ENCODE measurements at regions not wholly inside any gene's neighbourhood (a gene's known extent, or its start where the extent isn't known, plus 50 kb on each side); places are given as distances from the start of the nearest gene placed in this dataset.

GRCh38 chr3:66572090-66572675 is 71.4 kb upstream of the LRIG1 start (continued):
- TF ChIP-seq, protein P1, sequence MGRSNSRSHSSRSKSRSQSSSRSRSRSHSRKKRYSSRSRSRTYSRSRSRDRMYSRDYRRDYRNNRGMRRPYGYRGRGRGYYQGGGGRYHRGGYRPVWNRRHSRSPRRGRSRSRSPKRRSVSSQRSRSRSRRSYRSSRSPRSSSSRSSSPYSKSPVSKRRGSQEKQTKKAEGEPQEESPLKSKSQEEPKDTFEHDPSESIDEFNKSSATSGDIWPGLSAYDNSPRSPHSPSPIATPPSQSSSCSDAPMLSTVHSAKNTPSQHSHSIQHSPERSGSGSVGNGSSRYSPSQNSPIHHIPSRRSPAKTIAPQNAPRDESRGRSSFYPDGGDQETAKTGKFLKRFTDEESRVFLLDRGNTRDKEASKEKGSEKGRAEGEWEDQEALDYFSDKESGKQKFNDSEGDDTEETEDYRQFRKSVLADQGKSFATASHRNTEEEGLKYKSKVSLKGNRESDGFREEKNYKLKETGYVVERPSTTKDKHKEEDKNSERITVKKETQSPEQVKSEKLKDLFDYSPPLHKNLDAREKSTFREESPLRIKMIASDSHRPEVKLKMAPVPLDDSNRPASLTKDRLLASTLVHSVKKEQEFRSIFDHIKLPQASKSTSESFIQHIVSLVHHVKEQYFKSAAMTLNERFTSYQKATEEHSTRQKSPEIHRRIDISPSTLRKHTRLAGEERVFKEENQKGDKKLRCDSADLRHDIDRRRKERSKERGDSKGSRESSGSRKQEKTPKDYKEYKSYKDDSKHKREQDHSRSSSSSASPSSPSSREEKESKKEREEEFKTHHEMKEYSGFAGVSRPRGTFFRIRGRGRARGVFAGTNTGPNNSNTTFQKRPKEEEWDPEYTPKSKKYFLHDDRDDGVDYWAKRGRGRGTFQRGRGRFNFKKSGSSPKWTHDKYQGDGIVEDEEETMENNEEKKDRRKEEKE (IDR thresholded peaks at IDR 0.05): no peak
- TF ChIP-seq NFYB (IDR thresholded peaks at IDR 0.05; ENCODE audit: insufficient read depth, low read depth, low read length) (no peak), TCF3 (IDR thresholded peaks at IDR 0.05; ENCODE audit: borderline replicate concordance, insufficient read depth, low read depth, low read length) (no peak), HDAC2 (IDR thresholded peaks at IDR 0.05) (no peak)

DNA sequence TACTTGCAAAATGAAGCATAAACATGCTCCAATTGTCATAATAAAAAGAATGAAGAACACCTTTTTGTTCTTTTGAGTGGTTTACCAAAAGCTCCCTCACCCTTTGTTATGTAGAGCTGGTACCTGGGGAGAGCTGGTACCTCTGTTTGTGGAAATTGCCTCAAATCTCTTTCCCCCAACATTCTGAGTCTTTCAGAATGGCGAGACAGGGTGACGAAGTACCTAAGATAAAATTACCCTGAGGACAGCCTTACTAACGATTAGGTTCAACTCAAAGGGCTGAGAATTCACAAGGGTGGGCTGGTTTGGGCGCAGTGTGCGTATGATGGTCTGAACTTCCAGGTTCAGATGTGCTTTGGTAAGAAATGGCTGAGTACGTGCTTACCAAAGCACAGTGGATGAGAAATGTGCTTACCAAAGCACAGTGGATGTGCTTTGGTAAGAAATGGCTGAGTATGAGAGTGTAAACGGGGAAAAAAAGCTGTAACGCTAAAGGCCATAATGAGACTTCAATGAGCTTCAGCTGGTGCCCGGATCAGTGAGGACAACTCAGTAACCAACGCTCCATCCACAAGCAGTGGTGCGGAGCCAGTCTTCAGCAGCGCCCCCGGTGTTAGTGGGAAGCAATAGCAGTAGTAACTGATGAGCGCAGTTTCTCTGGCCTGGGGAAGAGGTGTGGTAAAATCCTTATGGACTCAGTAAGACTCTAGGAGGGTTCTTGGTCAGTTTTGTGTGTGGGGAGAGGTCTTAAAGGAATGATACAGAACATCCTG is 72.3 kb upstream of the LRIG1 start:
- peak; percentile 57; the same call in 2 of the 3 replicates for ATAC-seq
- H3K4me1 ChIP-seq (ENCODE audit: control insufficient read depth, insufficient read depth, low read length): no peaks in the 10 kb centered on the region
- H3K36me3 ChIP-seq (ENCODE audit: control insufficient read depth in 2 of 2, insufficient read depth in 2 of 2, low read length in 1 of 2): no peaks in the 10 kb centered on the region
- 40% methylated on average over 14 of the region's 14 CpGs for WGBS (ENCODE audit: insufficient coverage, insufficient replicate concordance, low lambda C conversion rate, missing lambda C conversion rate)
- no peak overlapping the region for H3K4me3 ChIP-seq
- H3K9me3 ChIP-seq (replicated peaks; ENCODE audit: control insufficient read depth, insufficient read depth, low read length): no peaks in the 10 kb centered on the region
- BruUV-seq (replicated peaks): no TSS peak
- H2AFZ ChIP-seq (ENCODE audit: control insufficient read depth, low read depth, low read length): no peak overlapping the region
- no peak for DNase-seq (ENCODE audit: low read depth, low spot score)
- intact Hi-C loops (cut with micrococcal nuclease; ENCODE audit: unreplicated experiment) (no loop called here), in situ Hi-C loops (cut with MboI) (no loop called here)
- TF ChIP-seq, protein P2, sequence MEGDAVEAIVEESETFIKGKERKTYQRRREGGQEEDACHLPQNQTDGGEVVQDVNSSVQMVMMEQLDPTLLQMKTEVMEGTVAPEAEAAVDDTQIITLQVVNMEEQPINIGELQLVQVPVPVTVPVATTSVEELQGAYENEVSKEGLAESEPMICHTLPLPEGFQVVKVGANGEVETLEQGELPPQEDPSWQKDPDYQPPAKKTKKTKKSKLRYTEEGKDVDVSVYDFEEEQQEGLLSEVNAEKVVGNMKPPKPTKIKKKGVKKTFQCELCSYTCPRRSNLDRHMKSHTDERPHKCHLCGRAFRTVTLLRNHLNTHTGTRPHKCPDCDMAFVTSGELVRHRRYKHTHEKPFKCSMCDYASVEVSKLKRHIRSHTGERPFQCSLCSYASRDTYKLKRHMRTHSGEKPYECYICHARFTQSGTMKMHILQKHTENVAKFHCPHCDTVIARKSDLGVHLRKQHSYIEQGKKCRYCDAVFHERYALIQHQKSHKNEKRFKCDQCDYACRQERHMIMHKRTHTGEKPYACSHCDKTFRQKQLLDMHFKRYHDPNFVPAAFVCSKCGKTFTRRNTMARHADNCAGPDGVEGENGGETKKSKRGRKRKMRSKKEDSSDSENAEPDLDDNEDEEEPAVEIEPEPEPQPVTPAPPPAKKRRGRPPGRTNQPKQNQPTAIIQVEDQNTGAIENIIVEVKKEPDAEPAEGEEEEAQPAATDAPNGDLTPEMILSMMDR (IDR thresholded peaks at IDR 0.05 in 2 of 3, conservative IDR thresholded peaks at IDR 0.05 in 1 of 3; ENCODE audit: control insufficient read depth in 2 of 3, extremely low read depth in 1 of 3, insufficient read depth in 1 of 3, low read depth in 3 of 3, low read length in 3 of 3): peak; percentile 15 to 60 (median 40); a peak in 4 of 6 replicates
- TF ChIP-seq CREB1 (IDR thresholded peaks at IDR 0.05; ENCODE audit: low read depth): no peak
- TF ChIP-seq, protein P3, sequence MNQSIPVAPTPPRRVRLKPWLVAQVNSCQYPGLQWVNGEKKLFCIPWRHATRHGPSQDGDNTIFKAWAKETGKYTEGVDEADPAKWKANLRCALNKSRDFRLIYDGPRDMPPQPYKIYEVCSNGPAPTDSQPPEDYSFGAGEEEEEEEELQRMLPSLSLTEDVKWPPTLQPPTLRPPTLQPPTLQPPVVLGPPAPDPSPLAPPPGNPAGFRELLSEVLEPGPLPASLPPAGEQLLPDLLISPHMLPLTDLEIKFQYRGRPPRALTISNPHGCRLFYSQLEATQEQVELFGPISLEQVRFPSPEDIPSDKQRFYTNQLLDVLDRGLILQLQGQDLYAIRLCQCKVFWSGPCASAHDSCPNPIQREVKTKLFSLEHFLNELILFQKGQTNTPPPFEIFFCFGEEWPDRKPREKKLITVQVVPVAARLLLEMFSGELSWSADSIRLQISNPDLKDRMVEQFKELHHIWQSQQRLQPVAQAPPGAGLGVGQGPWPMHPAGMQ (IDR thresholded peaks at IDR 0.05; ENCODE audit: borderline replicate concordance): no peak
- no peak for TF ChIP-seq FOXK2 (IDR thresholded peaks at IDR 0.05)
- TF ChIP-seq RAD21 (IDR thresholded peaks at IDR 0.05; ENCODE audit: insufficient read depth, low read depth, low read length): 0 out of 2 replicates have a peak, but pooled peaks have one; percentile 21
- no peak for TF ChIP-seq ZNF217 (IDR thresholded peaks at IDR 0.05)
- TF ChIP-seq BRCA1 (IDR thresholded peaks at IDR 0.05; ENCODE audit: low read depth, low read length): no peak
- TF ChIP-seq ASH2L (IDR thresholded peaks at IDR 0.05; ENCODE audit: borderline replicate concordance, low read depth): no peak
- TF ChIP-seq HDGF (IDR thresholded peaks at IDR 0.05): no peak
- no peak for TF ChIP-seq RB1 (IDR thresholded peaks at IDR 0.05; ENCODE audit: borderline replicate concordance)
- H4K20me1 ChIP-seq (ENCODE audit: control insufficient read depth, insufficient read depth): no peaks in the 10 kb centered on the region
- ChIA-PET SMC1A (ENCODE audit: uncharacterized antibody, unreplicated experiment) (no interaction called here), CTCF (interaction anchor here (1.0 kb wide), 1 partner anchor 10 kb away, joined by 3 read pairs; no protein-coding TSS in a partner anchor), POLR2A (no interaction called here), RAD21 (ENCODE audit: unreplicated experiment) (no interaction called here)
- peaks cover 0 to 3% of the 10 kb centered on the region in 2 experiments; a peak in 2 of 4 replicates for H3K27me3 ChIP-seq (replicated peaks in 1 of 2; ENCODE audit: control insufficient read depth in 2 of 2, insufficient read depth in 2 of 2, low read length in 1 of 2)
- H3K27ac ChIP-seq (ENCODE audit: control insufficient read depth, insufficient read depth): no peak overlapping the region
- H3K4me2 ChIP-seq (ENCODE audit: control insufficient read depth, insufficient read depth): no peak overlapping the region
- no peak overlapping the region for H3K9ac ChIP-seq (ENCODE audit: control insufficient read depth, insufficient read depth, low read length)
- no peaks in the 10 kb centered on the region for H3K79me2 ChIP-seq (ENCODE audit: control insufficient read depth, insufficient read depth, low read length)
- no peak for FAIRE-seq

Measured in GM12878 (cell line).